ENCODE measurements at regions not wholly inside any gene's neighbourhood (a gene's known extent, or its start where the extent isn't known, plus 50 kb on each side); places are given as distances from the start of the nearest gene placed in this dataset.

DNA sequence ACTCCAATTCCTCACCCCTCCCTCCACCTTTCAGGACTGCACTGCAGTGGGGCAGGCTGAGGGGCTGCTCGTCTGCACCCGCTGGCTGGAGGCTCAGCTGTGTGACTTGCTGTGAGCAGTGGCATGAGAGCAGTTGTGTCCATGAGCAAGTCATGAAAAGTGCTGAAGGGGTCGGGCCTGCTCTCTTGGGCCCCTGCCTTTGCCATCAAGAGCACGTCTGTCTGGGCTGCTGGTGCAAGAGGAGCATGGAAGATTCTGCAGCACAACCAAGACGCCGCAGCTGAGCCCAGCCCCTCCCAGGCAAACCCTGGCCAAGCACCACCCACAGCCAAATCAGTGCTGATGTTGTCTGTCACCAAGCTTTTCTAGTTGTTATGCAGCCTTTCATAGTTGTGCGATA, 284.3 kb downstream of the TCERG1L start:
- Histone ChIP-seq H3K4me1 (ENCODE audit: insufficient read depth, low read length, poor library complexity, severe bottlenecking) (no peaks in the 10 kb centered on the region), H3K9me3 (ENCODE audit: insufficient read depth, low read depth, low read length) (peaks cover 10% of the 10 kb centered on the region; the same call in 1 of the 2 replicates), H3K79me2 (ENCODE audit: insufficient read depth, low read length) (no peaks in the 10 kb centered on the region), H3F3A (ENCODE audit: low read depth) (no peaks in the 10 kb centered on the region), H3K27me3 (ENCODE audit: insufficient read depth, low read length, poor library complexity, severe bottlenecking) (no peaks in the 10 kb centered on the region), H3K4me3 (ENCODE audit: low read length, poor library complexity, severe bottlenecking) (no peak overlapping the region), H3K36me3 (ENCODE audit: insufficient read depth, low read length) (no peaks in the 10 kb centered on the region), H3K9me2 (replicated peaks; ENCODE audit: low read depth, low read length) (no peaks in the 10 kb centered on the region), H4K20me1 (ENCODE audit: insufficient read depth, low read length, poor library complexity, severe bottlenecking) (no peaks in the 10 kb centered on the region), H3K9ac (ENCODE audit: low read depth, low read length, poor library complexity, severe bottlenecking) (no peak overlapping the region), H3K4me2 (ENCODE audit: low read depth, low read length, poor library complexity, severe bottlenecking) (no peak overlapping the region), H2AFZ (ENCODE audit: low read length) (no peak overlapping the region)
- TF ChIP-seq CTCF (conservative IDR thresholded peaks at IDR 0.05; ENCODE audit: low read length) = no peak
- TF ChIP-seq EZH2phosphoT487 (IDR thresholded peaks at IDR 0.05; ENCODE audit: borderline replicate concordance) = no peak

GRCh38 chr10:131031346-131031745, 280.2 kb downstream of the TCERG1L start:
- Histone ChIP-seq H3K4me1 (ENCODE audit: insufficient read depth, low read length, poor library complexity, severe bottlenecking) (no peaks in the 10 kb centered on the region), H3K4me2 (ENCODE audit: low read depth, low read length, poor library complexity, severe bottlenecking) (no peak overlapping the region)

DNA sequence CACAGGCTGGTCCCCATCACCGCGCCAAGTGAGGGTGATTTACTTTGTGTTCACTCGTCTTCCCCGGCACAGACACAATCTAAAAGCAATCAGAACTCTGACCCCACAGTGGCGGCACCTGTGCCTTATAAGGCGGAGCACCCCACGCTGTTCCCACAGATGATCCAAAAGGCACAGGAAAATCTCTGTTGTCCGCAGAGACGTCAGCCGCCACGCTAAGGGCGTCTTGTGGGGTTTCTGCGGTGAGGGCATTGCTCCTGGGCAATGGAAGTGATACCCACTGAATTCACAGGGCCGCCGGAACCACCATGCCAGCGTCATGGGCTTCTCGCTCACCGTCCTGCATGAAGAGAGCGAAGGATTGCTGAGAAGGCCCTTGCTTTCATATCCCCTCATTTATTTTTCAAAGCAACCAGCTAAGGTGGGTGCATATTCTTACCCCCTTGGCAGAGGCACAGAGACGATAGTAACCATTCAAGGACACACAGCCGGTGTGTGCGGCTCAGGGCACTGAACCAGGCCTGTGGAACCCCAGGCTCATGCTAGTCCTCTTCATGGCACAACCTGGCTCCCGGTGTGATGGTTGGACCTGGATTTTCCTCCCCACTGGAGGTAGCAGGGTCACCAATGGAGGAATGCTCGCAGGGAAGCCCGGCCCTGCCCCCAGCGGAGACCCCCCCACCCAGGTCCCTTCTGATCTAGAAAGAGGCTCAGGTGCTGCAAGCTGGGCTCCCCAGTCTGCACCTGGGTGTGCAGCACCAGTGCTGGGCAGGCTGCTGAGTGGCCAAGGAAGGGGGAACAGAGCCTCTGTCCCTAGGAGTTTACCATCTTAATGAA, 279.0 kb downstream of the TCERG1L start:
- H3K36me3 ChIP-seq (ENCODE audit: insufficient read depth, low read length) = no peaks in the 10 kb centered on the region
- no peaks in the 10 kb centered on the region for H3K27me3 ChIP-seq (ENCODE audit: insufficient read depth, low read length, poor library complexity, severe bottlenecking)
- H4K20me1 ChIP-seq (ENCODE audit: insufficient read depth, low read length, poor library complexity, severe bottlenecking) = no peaks in the 10 kb centered on the region
- TF ChIP-seq EZH2phosphoT487 (IDR thresholded peaks at IDR 0.05; ENCODE audit: borderline replicate concordance) (no peak), CTCF (conservative IDR thresholded peaks at IDR 0.05; ENCODE audit: low read length) (no peak)
- no peaks in the 10 kb centered on the region for H3K4me1 ChIP-seq (ENCODE audit: insufficient read depth, low read length, poor library complexity, severe bottlenecking)
- no peaks in the 10 kb centered on the region for H3K9me3 ChIP-seq (ENCODE audit: insufficient read depth, low read depth, low read length)
- no peaks in the 10 kb centered on the region for H3F3A ChIP-seq (ENCODE audit: low read depth)
- H3K79me2 ChIP-seq (ENCODE audit: insufficient read depth, low read length) = no peaks in the 10 kb centered on the region
- H3K4me3 ChIP-seq (ENCODE audit: low read length, poor library complexity, severe bottlenecking) = no peak overlapping the region
- H3K9ac ChIP-seq (ENCODE audit: low read depth, low read length, poor library complexity, severe bottlenecking) = no peak overlapping the region
- no peak overlapping the region for H3K4me2 ChIP-seq (ENCODE audit: low read depth, low read length, poor library complexity, severe bottlenecking)
- H2AFZ ChIP-seq (ENCODE audit: low read length) = no peak overlapping the region
- H3K9me2 ChIP-seq (replicated peaks; ENCODE audit: low read depth, low read length) = no peaks in the 10 kb centered on the region

More at GRCh38 chr10:131031346-131031745, 280.2 kb downstream of the TCERG1L start:
- no peak overlapping the region for H3K9ac ChIP-seq (ENCODE audit: low read depth, low read length, poor library complexity, severe bottlenecking)
- no peak overlapping the region for H3K4me3 ChIP-seq (ENCODE audit: low read length, poor library complexity, severe bottlenecking)
- no peaks in the 10 kb centered on the region; the same call in 1 of the 2 replicates for H3K9me3 ChIP-seq (ENCODE audit: insufficient read depth, low read depth, low read length)
- no peaks in the 10 kb centered on the region for H3F3A ChIP-seq (ENCODE audit: low read depth)
- H4K20me1 ChIP-seq (ENCODE audit: insufficient read depth, low read length, poor library complexity, severe bottlenecking) = no peaks in the 10 kb centered on the region
- H3K36me3 ChIP-seq (ENCODE audit: insufficient read depth, low read length) = no peaks in the 10 kb centered on the region
- no peaks in the 10 kb centered on the region for H3K9me2 ChIP-seq (replicated peaks; ENCODE audit: low read depth, low read length)
- H2AFZ ChIP-seq (ENCODE audit: low read length) = no peak overlapping the region
- no peaks in the 10 kb centered on the region for H3K27me3 ChIP-seq (ENCODE audit: insufficient read depth, low read length, poor library complexity, severe bottlenecking)
- TF ChIP-seq EZH2phosphoT487 (IDR thresholded peaks at IDR 0.05; ENCODE audit: borderline replicate concordance) = no peak
- no peak for TF ChIP-seq CTCF (conservative IDR thresholded peaks at IDR 0.05; ENCODE audit: low read length)
- H3K79me2 ChIP-seq (ENCODE audit: insufficient read depth, low read length) = no peaks in the 10 kb centered on the region
